ENCODE measurements at regions not wholly inside any gene's neighbourhood (a gene's known extent, or its start where the extent isn't known, plus 50 kb on each side); places are given as distances from the start of the nearest gene placed in this dataset.

GRCh38 chr4:58188316-58188715 lies 1078.1 kb upstream of the IGFBP7 start:
- DNase-seq, result no peak

DNA sequence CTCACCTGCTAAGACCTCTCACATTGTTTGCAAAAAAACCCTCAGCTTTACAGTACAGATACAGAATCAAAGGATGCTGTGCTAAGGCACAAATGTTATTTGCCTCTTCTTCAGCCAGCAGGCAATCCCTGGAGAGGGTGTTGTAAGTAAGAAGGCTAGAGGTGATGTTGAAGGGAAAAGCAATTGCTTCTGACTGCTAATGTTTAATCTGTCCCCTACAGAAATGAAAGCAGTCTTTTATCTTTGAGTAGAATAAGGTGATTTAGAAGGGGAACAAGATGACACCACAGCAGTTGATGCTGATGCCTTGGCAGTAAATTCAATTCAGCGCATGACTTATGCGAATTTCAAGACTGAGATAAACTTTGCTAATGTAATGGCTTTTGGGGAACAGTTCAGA lies 1064.8 kb upstream of the IGFBP7 start:
- DNase-seq, result no peak

DNA sequence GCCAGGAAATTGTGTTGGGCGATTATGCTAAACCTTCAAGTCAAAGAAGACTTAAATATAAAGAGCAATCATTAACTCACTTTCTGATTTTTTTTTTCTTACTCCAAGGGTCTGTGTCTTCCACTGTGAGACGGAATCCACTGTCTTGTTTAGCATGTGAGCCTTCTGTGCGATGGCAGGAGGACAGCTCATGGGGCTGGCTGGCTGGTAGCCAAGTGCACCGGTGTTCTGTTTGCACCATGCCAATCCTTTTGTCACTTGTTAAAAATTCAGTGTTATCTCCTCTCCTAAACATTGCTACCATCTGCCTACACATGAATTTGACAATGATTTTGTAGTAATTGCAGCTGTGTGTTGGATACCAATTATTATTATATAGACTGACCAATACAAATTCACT lies 1056.3 kb upstream of the IGFBP7 start:
- DNase-seq, result no peak

GRCh38 chr4:58163156-58163555 lies 1053.0 kb upstream of the IGFBP7 start:
- DNase-seq, result no peak

GRCh38 chr4:58149404-58150085 lies 1039.4 kb upstream of the IGFBP7 start:
- DNase-seq, result no peak

- no peak for DNase-seq
Observed at GRCh38 chr4:58144721-58145120, 1034.5 kb upstream of the IGFBP7 start.

DNA sequence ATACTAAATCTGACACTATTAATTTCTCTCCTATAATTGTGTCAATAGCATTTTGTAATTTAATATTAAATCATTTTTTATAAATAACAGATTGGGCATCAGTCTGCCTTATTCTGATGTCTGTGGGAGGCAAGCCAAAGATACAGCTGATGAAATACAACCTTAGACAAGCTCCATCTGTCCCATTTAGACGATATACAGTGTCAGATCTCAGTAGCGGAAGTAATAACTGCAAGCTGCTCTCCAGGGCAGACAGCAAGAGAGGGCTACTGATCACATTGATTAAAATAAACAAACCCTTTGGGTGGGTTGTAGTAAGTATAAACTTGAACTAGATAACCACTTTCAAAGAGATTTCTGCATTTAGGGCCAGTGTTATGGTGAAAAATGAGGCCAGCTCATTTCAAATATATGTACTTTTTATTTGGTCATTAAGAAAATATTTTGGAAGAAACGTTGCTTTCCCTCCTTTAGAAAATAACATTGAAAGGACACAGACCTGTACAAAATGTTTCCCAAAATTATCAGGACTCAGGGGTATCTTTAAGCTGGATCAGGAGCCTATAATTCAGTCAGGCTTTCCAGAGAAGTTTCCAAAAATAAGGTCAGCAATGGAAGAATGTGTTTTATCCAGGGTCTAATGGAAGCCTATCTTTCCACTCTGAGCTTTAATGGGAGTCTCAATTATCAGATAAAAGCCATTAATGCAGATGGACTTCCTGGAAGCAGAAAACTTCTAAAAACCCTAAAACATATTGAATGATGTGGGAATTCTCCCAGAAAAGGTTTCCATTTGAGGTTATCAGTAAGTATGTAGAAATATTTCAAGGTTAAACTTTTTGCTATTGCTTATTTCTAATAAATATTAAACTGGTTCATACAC lies 1028.8 kb upstream of the IGFBP7 start:
- DNase-seq, result no peak

- no peak for DNase-seq
Observed at GRCh38 chr4:58136604-58137003, 1026.4 kb upstream of the IGFBP7 start.

DNA sequence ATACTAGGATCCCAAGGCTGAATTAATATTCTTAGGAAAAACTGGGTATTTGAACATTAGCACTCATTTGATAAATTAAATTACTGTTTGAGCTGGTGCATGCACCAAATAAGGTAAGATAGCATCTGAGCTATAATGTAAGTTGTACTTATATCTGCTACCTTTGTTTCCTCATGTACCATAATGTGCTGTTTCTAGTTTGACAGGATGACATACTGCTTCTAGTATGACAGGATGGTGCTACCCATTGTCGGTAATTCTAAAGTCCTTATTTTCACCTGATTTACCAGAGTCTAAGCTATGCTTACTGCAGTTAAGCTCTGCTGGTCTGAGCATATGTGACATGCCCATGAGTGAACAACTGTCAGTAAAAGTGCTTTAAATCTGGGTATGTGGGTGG lies 1017.5 kb upstream of the IGFBP7 start:
- DNase-seq, result no peak

- DNase-seq, result no peak
Observed at GRCh38 chr4:58119298-58119697, 1009.1 kb upstream of the IGFBP7 start.

- DNase-seq, result no peak
Observed at GRCh38 chr4:58113126-58113525, 1002.9 kb upstream of the IGFBP7 start.

GRCh38 chr4:58111818-58112217 lies 1001.6 kb upstream of the IGFBP7 start:
- DNase-seq, result no peak

GRCh38 chr4:58093352-58093751 lies 983.2 kb upstream of the IGFBP7 start:
- no peak for DNase-seq

GRCh38 chr4:58090539-58090938 lies 980.4 kb upstream of the IGFBP7 start:
- no peak for DNase-seq

- no peak for DNase-seq
Observed at GRCh38 chr4:58081356-58081755, 971.2 kb upstream of the IGFBP7 start.

DNA sequence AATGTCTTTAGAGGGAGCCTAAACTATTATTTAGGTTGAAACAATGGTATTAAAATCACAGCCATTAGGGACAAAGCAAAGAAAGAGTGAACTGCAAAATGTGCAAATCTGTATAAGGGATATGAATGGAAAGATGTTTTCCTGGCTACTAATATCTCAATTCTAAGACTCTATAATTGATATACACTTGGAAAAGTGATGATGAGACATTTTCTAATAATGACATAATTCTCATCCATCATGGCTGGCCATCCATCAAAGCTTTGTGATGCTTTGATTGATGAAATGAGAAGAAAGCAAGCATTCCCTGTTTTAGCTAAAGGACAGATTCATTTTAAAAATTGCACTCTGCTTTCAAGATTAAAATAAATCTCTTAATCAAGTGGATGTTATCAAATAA lies 965.5 kb upstream of the IGFBP7 start:
- no peak for DNase-seq

GRCh38 chr4:58074382-58074781 lies 964.2 kb upstream of the IGFBP7 start:
- DNase-seq, result no peak

DNA sequence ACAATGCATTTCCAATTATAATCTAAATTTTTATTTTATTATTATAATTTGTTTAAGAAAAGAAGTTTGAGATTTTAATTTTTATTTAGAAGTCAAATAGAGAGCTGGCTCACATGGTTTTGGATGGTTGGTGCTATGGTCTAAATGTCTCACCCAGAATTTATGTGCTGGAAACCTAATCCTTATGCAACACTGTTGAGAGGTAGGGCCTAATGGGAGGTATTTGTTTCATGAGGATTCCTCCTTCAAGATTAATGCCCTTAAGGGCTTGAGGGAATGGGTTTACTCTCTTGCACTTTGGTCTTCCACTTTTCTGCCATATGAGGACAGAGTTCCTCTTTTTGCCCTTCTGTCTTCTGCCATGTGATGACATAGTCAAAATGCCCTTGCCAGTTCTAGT lies 960.5 kb upstream of the IGFBP7 start:
- DNase-seq, result no peak

- DNase-seq, result no peak
Observed at GRCh38 chr4:58064653-58065052, 954.5 kb upstream of the IGFBP7 start.

GRCh38 chr4:58063404-58064160 lies 953.4 kb upstream of the IGFBP7 start:
- DNase-seq, result no peak

DNA sequence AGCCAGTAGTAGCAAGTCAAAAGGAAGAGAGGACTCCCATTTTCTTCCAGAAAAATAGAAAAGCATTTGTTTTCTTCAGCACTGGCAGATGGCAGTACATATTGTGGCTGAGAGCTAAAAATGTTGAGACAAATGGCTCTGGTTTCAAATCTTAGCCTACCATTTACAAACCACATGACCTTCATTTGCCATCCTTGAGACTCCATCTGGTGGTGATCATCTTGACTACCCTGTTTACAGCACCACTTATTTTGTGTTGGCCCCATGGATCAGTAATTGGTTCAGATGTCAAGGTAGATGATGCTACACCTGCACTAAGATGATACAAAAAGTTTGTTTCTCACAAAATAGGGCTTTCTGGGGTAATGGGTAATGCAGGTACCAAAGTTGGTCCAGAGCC lies 951.8 kb upstream of the IGFBP7 start:
- no peak for DNase-seq

DNA sequence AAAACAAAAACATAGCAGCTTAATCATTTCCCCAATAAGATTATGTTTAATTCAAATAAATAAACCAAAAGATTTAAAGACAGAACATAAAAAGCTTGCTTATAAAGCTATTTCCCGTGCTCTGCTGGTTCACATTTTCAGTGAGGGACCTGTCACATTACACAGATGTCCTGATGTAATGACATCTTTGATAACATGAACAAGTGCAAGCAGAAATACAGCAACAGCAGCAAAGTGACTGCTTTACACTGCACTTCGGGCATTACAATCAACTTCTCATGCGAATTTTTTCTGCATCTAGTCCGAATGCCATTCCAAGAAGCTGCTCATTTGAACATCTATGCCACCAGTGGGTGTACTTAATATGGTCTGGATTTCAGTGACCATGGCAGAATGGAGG lies 940.3 kb upstream of the IGFBP7 start:
- no peak for DNase-seq

DNA sequence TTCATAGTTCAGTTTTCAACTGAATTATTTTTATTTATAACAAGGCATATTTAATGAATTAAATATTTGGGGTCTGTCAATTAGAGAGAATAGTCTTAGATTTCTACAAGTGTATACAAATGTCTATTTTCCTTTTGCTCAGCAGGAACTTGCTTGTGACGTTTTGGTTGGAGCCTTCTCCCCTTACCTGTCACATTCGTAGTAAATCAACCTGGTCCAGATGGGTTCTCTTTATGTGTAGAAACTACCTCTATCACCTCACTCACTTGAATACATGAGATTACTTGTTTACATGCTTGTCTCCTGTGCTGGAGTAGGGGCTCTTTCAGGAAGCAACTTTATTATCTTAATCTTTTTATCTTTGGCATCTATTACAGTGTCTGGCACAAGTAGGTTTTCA lies 938.3 kb upstream of the IGFBP7 start:
- DNase-seq, result no peak

GRCh38 chr4:58042176-58042575 lies 932.0 kb upstream of the IGFBP7 start:
- DNase-seq, result no peak
